GM21367 (cell line): ENCODE measurements at regions not wholly inside any gene's neighbourhood (a gene's known extent, or its start where the extent isn't known, plus 50 kb on each side); places are given as distances from the start of the nearest gene placed in this dataset.

Source experiments
- ATAC-seq: cut with Tn5 transposase; IDR thresholded peaks from one replicate; pipeline ENCODE4 v1.9.1; 2021; ENCODE audit not compliant: unreplicated experiment

- ATAC-seq: no peak
Observed at GRCh38 chr4:11736978-11737377, 308.3 kb upstream of the HS3ST1 start.

- no peak for ATAC-seq
Observed at GRCh38 chr4:11735651-11736050, 307.0 kb upstream of the HS3ST1 start.

- no peak for ATAC-seq
Observed at GRCh38 chr4:11732155-11732554, 303.5 kb upstream of the HS3ST1 start.

DNA sequence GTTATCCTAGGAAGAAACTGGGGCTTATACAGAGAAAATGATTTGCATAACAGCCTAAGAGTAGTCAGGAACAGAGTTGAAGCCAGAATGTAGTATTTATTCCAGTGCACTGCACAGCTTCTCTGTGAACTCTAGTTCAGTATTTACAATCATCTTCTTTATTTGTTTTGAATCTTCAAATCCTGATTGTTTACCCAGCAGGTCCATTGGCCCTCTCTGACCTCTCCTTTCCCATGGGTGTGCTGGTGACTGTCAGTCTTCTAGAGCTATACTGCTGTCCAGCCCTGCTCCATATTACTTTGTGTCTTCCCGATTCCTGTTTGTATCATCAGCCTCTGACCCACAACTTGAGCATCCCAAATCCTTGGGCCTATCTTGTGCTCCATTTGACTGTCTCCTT is 301.9 kb upstream of the HS3ST1 start:
- no peak for ATAC-seq

DNA sequence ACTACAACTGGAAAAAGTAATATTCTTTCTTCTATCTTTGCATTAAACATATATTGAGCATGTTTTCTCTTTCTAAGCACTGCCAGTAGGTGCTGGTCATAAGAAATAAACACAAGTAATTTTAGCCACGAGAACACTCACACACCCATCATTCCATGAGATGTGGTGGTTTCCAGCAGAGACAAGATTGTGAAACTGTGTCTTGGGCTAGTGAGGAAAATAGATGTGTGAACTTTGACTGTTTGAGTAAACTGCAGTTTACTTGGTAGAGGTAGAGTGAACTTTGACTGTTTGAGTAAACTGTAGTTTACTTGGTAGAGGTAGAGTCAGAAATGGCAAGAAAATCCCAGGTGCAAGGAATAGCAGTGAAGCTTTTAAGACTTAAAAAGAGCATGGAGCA is 300.9 kb upstream of the HS3ST1 start:
- no peak for ATAC-seq

GRCh38 chr4:11727903-11728564 is 299.3 kb upstream of the HS3ST1 start:
- ATAC-seq: no peak

GRCh38 chr4:11724731-11725130 is 296.0 kb upstream of the HS3ST1 start:
- ATAC-seq: no peak

GRCh38 chr4:11722223-11722622 is 293.5 kb upstream of the HS3ST1 start:
- ATAC-seq: no peak

DNA sequence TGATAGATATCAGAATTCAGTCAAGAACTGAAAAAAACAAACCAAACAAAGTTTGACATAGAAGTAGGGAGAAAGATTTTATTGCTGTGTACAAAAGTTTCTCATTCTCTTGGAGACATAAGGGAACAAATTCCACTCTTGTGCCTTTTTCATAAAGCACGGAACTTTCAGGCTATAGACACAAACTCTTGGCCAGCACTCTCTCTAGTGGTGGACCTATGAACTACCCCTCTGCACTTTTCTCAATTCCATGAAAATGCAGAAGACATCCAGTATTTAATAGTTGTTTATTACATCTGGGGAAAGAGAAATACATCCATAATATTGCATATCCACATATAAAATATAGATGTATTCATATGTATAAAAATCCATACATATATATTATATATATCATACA is 291.6 kb upstream of the HS3ST1 start:
- ATAC-seq: no peak

DNA sequence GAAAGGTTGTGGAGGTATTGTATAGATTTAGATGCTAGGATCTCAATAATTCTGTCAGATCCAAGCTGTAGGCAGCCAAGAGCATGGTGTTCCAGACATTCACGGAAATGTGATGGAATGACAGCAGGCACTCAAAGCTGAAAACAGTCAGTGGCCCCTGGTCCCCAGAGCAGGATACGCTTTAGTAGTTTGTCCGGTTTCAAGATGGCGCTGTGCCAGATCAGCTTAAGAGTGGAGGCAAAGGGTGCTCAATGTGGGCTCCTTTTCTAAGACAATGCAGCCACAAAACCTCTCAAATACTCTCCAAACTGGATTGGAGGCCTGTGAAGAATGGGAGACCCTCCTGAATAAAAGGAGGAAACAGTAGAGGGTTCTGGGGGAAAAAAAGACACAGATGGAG is 291.2 kb upstream of the HS3ST1 start:
- ATAC-seq: no peak

DNA sequence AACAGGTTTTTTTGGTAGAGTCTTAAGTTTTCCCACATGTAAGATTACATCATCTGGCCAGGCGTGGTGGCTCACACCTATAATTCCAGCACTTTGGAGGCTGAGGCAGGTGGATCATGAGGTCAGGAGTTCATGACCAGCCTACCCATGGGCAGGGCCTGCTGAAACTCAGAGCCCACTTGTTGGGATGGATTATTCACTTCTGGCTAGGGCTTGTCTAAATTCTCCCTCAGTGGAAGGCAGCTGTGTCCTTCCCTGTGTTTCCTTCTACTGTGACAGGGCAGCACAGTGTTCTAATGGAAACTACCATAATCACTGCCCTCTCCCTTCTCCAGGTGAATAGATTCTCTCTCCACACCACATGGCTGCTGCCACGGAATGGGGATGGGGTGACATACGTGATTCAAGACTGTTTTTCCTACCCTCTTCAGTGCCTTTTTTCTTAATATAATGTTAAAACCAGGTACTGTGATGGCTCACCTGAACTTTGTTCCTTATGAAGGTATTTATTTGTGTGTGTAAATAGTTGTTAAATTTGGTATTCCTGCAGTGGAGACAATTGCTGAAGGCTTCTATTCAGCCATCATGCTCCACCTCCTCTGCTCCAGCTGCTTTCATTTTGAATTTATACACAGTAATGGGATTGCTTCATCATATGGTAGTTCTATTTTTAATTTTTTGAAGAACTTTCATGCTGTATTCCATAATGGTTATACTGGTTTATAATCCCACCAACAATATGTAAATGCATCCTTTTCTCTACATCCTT is 287.2 kb upstream of the HS3ST1 start:
- no peak for ATAC-seq

GRCh38 chr4:11710453-11711093 is 281.9 kb upstream of the HS3ST1 start:
- no peak for ATAC-seq

GRCh38 chr4:11704186-11704830 is 275.6 kb upstream of the HS3ST1 start:
- no peak for ATAC-seq

GRCh38 chr4:11702886-11703557 is 274.3 kb upstream of the HS3ST1 start:
- ATAC-seq: no peak

- ATAC-seq: no peak
Observed at GRCh38 chr4:11701966-11702725, 273.5 kb upstream of the HS3ST1 start.

DNA sequence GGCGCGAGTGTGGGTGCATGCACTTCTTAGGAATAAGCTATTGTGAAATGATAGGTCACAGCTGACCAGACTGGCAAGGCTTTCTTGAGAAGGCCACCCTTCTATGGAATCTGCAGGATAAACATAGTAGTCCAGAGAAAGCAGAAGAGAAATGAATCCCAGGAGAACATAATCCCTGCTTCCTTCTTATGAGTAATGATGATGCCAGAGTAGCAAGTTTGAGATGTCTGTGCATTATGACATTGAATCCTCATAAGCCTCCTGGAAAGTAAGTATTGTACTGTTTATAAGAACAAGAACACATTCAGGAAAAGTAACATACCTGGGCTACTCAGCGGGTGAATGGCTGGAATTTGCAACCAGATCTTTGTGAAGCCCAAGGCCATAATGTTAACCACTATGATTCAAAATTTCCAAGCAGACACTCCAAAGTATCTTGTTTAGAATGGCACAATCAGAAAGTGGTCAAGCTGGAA is 272.1 kb upstream of the HS3ST1 start:
- ATAC-seq: no peak

GRCh38 chr4:11698846-11699590 is 270.3 kb upstream of the HS3ST1 start:
- ATAC-seq: no peak

GRCh38 chr4:11698033-11698432 is 269.3 kb upstream of the HS3ST1 start:
- no peak for ATAC-seq

- ATAC-seq: no peak
Observed at GRCh38 chr4:11693693-11694092, 265.0 kb upstream of the HS3ST1 start.

GRCh38 chr4:11691236-11691635 is 262.5 kb upstream of the HS3ST1 start:
- no peak for ATAC-seq
